ENCODE measurements at regions not wholly inside any gene's neighbourhood (a gene's known extent, or its start where the extent isn't known, plus 50 kb on each side); places are given as distances from the start of the nearest gene placed in this dataset.
"Not testable (repeated sequence)": the region's sequence is repeated elsewhere in the genome, so short reads cannot be mapped to it uniquely, and the experiment has no call there.

- not testable (repeated sequence) for H3K36me3 ChIP-seq (ENCODE audit: control insufficient read depth, low read depth, low read length); H3K4me3 ChIP-seq (ENCODE audit: low read length); H3K9ac ChIP-seq (ENCODE audit: low read length); H3K9me3 ChIP-seq (ENCODE audit: control insufficient read depth, low read depth, low read length); H3K27me3 ChIP-seq (ENCODE audit: control insufficient read depth, insufficient read depth, low read length); H3K27ac ChIP-seq (ENCODE audit: low read length); H3K4me1 ChIP-seq (ENCODE audit: control insufficient read depth, low read depth, low read length)
These were observed 63.1 kb downstream of the TRIM43 start for GRCh38 chr2:95654897-95655296.

GRCh38 chr2:95656553-95656952 lies 64.8 kb downstream of the TRIM43 start:
- H3K27ac ChIP-seq (ENCODE audit: low read length); H3K4me1 ChIP-seq (ENCODE audit: control insufficient read depth, low read depth, low read length); H3K9me3 ChIP-seq (ENCODE audit: control insufficient read depth, low read depth, low read length): not testable (repeated sequence)

GRCh38 chr2:95657937-95658336 lies 66.1 kb downstream of the TRIM43 start:
- H3K4me3 ChIP-seq (ENCODE audit: low read length); H3K27ac ChIP-seq (ENCODE audit: low read length); H3K27me3 ChIP-seq (ENCODE audit: control insufficient read depth, insufficient read depth, low read length); H3K36me3 ChIP-seq (ENCODE audit: control insufficient read depth, low read depth, low read length); H3K4me1 ChIP-seq (ENCODE audit: control insufficient read depth, low read depth, low read length); H3K9ac ChIP-seq (ENCODE audit: low read length); H3K9me3 ChIP-seq (ENCODE audit: control insufficient read depth, low read depth, low read length): not testable (repeated sequence)

More at GRCh38 chr2:95656553-95656952, 64.8 kb downstream of the TRIM43 start:
- H3K4me3 ChIP-seq (ENCODE audit: low read length); H3K27me3 ChIP-seq (ENCODE audit: control insufficient read depth, insufficient read depth, low read length); H3K36me3 ChIP-seq (ENCODE audit: control insufficient read depth, low read depth, low read length); H3K9ac ChIP-seq (ENCODE audit: low read length): not testable (repeated sequence)

GRCh38 chr2:95660766-95661562 lies 69.2 kb downstream of the TRIM43 start:
- not testable (repeated sequence) for H3K4me1 ChIP-seq (ENCODE audit: control insufficient read depth, low read depth, low read length); H3K27ac ChIP-seq (ENCODE audit: low read length); H3K27me3 ChIP-seq (ENCODE audit: control insufficient read depth, insufficient read depth, low read length); H3K4me3 ChIP-seq (ENCODE audit: low read length); H3K36me3 ChIP-seq (ENCODE audit: control insufficient read depth, low read depth, low read length); H3K9me3 ChIP-seq (ENCODE audit: control insufficient read depth, low read depth, low read length); H3K9ac ChIP-seq (ENCODE audit: low read length)

- H3K9ac ChIP-seq (ENCODE audit: low read length); H3K4me3 ChIP-seq (ENCODE audit: low read length); H3K36me3 ChIP-seq (ENCODE audit: control insufficient read depth, low read depth, low read length); H3K4me1 ChIP-seq (ENCODE audit: control insufficient read depth, low read depth, low read length); H3K9me3 ChIP-seq (ENCODE audit: control insufficient read depth, low read depth, low read length); H3K27ac ChIP-seq (ENCODE audit: low read length); H3K27me3 ChIP-seq (ENCODE audit: control insufficient read depth, insufficient read depth, low read length): not testable (repeated sequence)
These were observed 72.0 kb downstream of the TRIM43 start for GRCh38 chr2:95663471-95664441.

- H3K27me3 ChIP-seq (ENCODE audit: control insufficient read depth, insufficient read depth, low read length); H3K9me3 ChIP-seq (ENCODE audit: control insufficient read depth, low read depth, low read length); H3K9ac ChIP-seq (ENCODE audit: low read length); H3K4me3 ChIP-seq (ENCODE audit: low read length); H3K4me1 ChIP-seq (ENCODE audit: control insufficient read depth, low read depth, low read length); H3K36me3 ChIP-seq (ENCODE audit: control insufficient read depth, low read depth, low read length); H3K27ac ChIP-seq (ENCODE audit: low read length): not testable (repeated sequence)
These were observed 74.8 kb downstream of the TRIM43 start for GRCh38 chr2:95666636-95667035.

- Histone ChIP-seq H3K9me3 (ENCODE audit: control insufficient read depth, low read depth, low read length) (no peaks in the 10 kb centered on the region), H3K27ac (ENCODE audit: low read length) (no peak overlapping the region), H3K4me1 (ENCODE audit: control insufficient read depth, low read depth, low read length) (no peaks in the 10 kb centered on the region), H3K4me3 (ENCODE audit: low read length) (no peak overlapping the region), H3K27me3 (ENCODE audit: control insufficient read depth, insufficient read depth, low read length) (no peaks in the 10 kb centered on the region), H3K9ac (ENCODE audit: low read length) (no peak overlapping the region), H3K36me3 (ENCODE audit: control insufficient read depth, low read depth, low read length) (no peaks in the 10 kb centered on the region)
These were observed 75.7 kb downstream of the TRIM43 start for GRCh38 chr2:95667480-95667879.

GRCh38 chr2:95668934-95669333 lies 77.1 kb downstream of the TRIM43 start:
- not testable (repeated sequence) for H3K27me3 ChIP-seq (ENCODE audit: control insufficient read depth, insufficient read depth, low read length); H3K36me3 ChIP-seq (ENCODE audit: control insufficient read depth, low read depth, low read length); H3K27ac ChIP-seq (ENCODE audit: low read length); H3K4me1 ChIP-seq (ENCODE audit: control insufficient read depth, low read depth, low read length); H3K4me3 ChIP-seq (ENCODE audit: low read length); H3K9ac ChIP-seq (ENCODE audit: low read length); H3K9me3 ChIP-seq (ENCODE audit: control insufficient read depth, low read depth, low read length)

GRCh38 chr2:95669441-95669991 lies 77.7 kb downstream of the TRIM43 start:
- Histone ChIP-seq H3K36me3 (ENCODE audit: control insufficient read depth, low read depth, low read length) (no peaks in the 10 kb centered on the region), H3K4me3 (ENCODE audit: low read length) (no peak overlapping the region), H3K27ac (ENCODE audit: low read length) (no peak overlapping the region), H3K27me3 (ENCODE audit: control insufficient read depth, insufficient read depth, low read length) (no peaks in the 10 kb centered on the region), H3K9ac (ENCODE audit: low read length) (no peak overlapping the region), H3K4me1 (ENCODE audit: control insufficient read depth, low read depth, low read length) (no peaks in the 10 kb centered on the region), H3K9me3 (ENCODE audit: control insufficient read depth, low read depth, low read length) (no peaks in the 10 kb centered on the region)

- Histone ChIP-seq H3K9ac (ENCODE audit: low read length) (no peak overlapping the region), H3K9me3 (ENCODE audit: control insufficient read depth, low read depth, low read length) (no peaks in the 10 kb centered on the region), H3K27ac (ENCODE audit: low read length) (no peak overlapping the region), H3K4me3 (ENCODE audit: low read length) (no peak overlapping the region), H3K27me3 (ENCODE audit: control insufficient read depth, insufficient read depth, low read length) (no peaks in the 10 kb centered on the region), H3K36me3 (ENCODE audit: control insufficient read depth, low read depth, low read length) (no peaks in the 10 kb centered on the region), H3K4me1 (ENCODE audit: control insufficient read depth, low read depth, low read length) (no peaks in the 10 kb centered on the region)
These were observed 78.4 kb downstream of the TRIM43 start for GRCh38 chr2:95670167-95670566.

- Histone ChIP-seq H3K4me1 (ENCODE audit: control insufficient read depth, low read depth, low read length) (no peaks in the 10 kb centered on the region), H3K4me3 (ENCODE audit: low read length) (no peak overlapping the region), H3K36me3 (ENCODE audit: control insufficient read depth, low read depth, low read length) (no peaks in the 10 kb centered on the region), H3K27me3 (ENCODE audit: control insufficient read depth, insufficient read depth, low read length) (no peaks in the 10 kb centered on the region), H3K9ac (ENCODE audit: low read length) (no peak overlapping the region), H3K9me3 (ENCODE audit: control insufficient read depth, low read depth, low read length) (no peaks in the 10 kb centered on the region), H3K27ac (ENCODE audit: low read length) (no peak overlapping the region)
These were observed 78.9 kb downstream of the TRIM43 start for GRCh38 chr2:95670686-95671085.
